GM12891 (cell line): ENCODE measurements at regions not wholly inside any gene's neighbourhood (a gene's known extent, or its start where the extent isn't known, plus 50 kb on each side); places are given as distances from the start of the nearest gene placed in this dataset.

Experiments used
- DNase-seq: peaks from one replicate; pipeline ENCODE4 v3.0.0; 2011; ENCODE audit warnings: low spot score; ENCODE audit not compliant: insufficient read length
- FAIRE-seq: peaks from 2 replicates; lab custom pipeline; 2011; peaks lifted over from hg19 to GRCh38; lab: Jason Lieb, UNC
- PAX5 ChIP-seq: IDR thresholded peaks from 2 replicates; pipeline ENCODE4 v1.6.1; 2011; ENCODE audit warnings: low read length, moderate library complexity, mild to moderate bottlenecking; ENCODE audit not compliant: insufficient read depth, severe bottlenecking
- POLR2A ChIP-seq: IDR thresholded peaks from 2 replicates; pipeline ENCODE4 v1.6.1; 2011; ENCODE audit warnings: low read depth, low read length, control low read depth
- POLR2AphosphoS5 ChIP-seq: IDR thresholded peaks from 2 replicates; pipeline ENCODE4 v1.6.1; 2011; ENCODE audit warnings: low read depth, low read length, control low read depth
- POU2F2 ChIP-seq: IDR thresholded peaks from 2 replicates; pipeline ENCODE4 v1.6.1; 2011; ENCODE audit warnings: low read depth, mild to moderate bottlenecking, control low read depth, low read length, moderate library complexity
- SPI1 ChIP-seq: IDR thresholded peaks from 2 replicates; pipeline ENCODE4 v1.6.1; 2011; ENCODE audit warnings: low read depth, low read length, control low read depth
- TAF1 ChIP-seq: IDR thresholded peaks from 2 replicates; pipeline ENCODE4 v1.6.1; 2011; ENCODE audit warnings: low read depth, low read length, control low read depth

DNA sequence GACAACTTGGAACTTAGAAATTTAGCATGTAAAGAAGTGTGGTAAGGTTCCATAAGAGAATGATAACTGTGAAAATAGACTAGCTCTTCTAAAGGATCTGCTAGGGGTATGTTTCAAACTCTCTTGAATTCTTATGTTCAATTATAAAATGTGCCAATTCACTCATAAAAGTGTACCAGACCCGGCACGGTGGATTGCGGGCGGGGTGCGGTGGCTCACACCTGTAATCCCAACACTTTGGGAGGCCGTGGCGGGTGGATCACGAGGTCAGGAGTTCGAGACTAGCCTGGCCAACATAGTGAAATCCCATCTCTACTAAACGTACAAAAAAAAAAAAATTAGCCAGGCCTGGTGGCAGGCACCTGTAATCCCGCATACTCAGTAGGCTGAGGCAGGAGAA is 105.4 kb upstream of the CAV2 start:
- no peak for TF ChIP-seq TAF1
- no peak for TF ChIP-seq POU2F2
- TF ChIP-seq POLR2AphosphoS5 = no peak
- no peak for TF ChIP-seq SPI1
- TF ChIP-seq POLR2A = no peak
- TF ChIP-seq PAX5 = no peak
- FAIRE-seq = no peak
- no peak for DNase-seq

DNA sequence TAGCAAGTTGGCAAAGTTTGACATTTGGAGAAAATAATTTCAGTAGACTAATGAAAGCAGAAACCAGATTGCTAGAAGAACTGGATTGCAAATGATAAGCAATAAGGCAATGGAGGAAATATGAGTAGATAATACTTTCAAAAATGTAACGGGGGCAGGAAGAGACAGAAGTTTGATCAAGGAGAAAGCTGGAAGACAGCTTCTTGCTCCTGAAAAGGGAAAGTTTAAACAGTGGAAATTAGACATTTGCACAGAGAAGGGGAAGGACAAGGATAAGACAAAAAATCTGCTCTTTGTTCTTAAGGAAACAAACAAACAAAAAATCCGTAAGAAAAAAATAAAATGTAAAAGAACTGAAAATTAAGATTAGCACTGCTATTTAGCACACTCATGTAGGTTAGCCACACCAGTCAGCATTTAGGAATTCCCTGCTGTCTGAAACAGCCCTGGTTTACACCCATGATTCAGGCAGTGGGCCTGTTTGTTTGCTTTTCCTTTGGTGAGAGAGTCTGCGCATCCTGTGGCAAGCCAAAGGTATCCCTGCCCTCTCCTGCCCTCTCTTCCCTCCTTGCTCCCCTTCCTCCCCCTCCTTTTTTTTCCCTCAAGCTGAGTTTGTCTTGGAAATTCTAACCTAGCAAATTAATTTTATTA is 104.3 kb upstream of the CAV2 start:
- FAIRE-seq (no peak), DNase-seq (no peak)
- TF ChIP-seq TAF1 (no peak), SPI1 (no peak), POU2F2 (no peak), POLR2AphosphoS5 (no peak), PAX5 (no peak), POLR2A (no peak)

DNA sequence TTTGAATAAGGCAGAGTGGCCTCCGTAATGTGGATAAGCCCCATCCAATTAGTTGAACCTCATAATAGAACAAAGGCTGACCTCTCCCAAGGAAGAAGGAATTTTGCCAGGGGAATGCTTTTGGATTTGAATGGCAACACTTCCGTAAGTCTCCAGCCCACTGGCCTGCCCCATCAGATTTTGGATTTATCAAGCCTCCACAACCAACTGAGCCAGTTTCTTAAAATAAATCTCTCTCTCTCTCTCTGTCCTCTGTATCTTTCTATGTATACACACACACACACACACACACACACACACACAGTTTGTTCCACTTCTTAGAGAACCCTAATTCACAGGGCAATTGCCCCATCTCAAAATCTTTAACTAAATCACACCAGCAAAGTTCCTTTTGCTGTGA is 100.9 kb upstream of the CAV2 start:
- no peak for FAIRE-seq
- no peak for TF ChIP-seq SPI1
- no peak for TF ChIP-seq TAF1
- no peak for TF ChIP-seq POU2F2
- no peak for TF ChIP-seq PAX5
- TF ChIP-seq POLR2AphosphoS5 = no peak
- no peak for TF ChIP-seq POLR2A
- no peak for DNase-seq

DNA sequence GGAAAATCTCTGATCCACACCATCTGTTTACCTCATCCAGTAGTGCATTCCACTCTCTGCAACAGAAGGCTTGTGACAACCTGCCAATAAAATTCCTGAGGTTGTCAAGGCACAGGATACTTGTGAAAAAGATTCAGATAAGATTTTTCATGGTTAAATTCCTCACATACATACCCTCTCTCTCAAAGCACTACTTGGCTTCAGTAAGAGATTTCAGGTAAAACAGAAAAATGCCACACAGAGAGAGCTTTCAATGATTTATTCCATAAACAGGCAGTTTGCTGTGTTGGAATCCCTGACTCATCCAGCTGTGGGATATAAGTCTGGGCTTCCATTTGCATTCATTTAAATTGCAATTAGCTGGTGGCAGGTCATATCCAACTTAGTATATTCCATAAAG is 99.7 kb upstream of the CAV2 start:
- TF ChIP-seq SPI1 = no peak
- TF ChIP-seq POU2F2 = no peak
- no peak for TF ChIP-seq TAF1
- TF ChIP-seq PAX5 = no peak
- TF ChIP-seq POLR2A = no peak
- no peak for TF ChIP-seq POLR2AphosphoS5
- FAIRE-seq (no peak), DNase-seq (no peak)

DNA sequence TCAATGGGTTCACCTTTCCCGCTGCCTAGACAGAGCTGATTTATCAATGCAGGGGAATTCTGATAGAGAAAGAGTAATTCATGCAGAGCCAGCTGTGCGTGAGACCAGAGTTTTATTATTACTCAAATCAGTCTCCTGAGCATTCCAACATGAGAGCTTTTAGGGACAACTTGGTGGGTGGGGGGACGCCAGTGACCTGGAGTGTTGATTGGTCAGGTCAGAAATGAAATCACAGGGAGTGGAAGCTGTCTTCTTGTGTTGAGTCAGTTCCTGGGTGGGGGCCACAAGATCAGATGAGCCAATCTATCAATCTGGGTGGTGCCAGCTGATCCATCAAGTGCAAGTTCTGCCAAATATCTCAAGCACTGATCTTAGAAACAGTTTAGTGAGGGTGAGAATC is 99.0 kb upstream of the CAV2 start:
- FAIRE-seq (no peak), DNase-seq (no peak)
- TF ChIP-seq SPI1 (no peak), POU2F2 (no peak), POLR2AphosphoS5 (no peak), PAX5 (no peak), TAF1 (no peak), POLR2A (no peak)

DNA sequence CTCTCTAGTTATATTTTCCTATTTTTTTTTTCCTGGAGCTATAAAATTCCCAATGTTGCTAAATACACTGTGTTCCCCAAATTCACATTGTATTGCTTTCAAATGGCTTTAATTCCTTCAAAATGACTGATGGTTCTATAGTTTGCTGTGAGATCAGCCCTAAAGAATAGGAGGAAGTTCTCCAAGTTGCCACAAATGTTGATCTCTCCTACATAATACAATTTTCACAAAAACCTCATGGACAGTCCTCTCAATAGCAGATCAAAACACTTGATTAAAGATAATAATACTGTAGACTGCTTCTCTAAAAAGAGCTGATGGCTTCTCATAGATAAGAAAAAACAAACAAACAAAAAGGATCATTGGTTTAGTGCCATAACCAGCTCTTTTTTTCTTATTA is 97.8 kb upstream of the CAV2 start:
- no peak for DNase-seq
- TF ChIP-seq POLR2AphosphoS5 (no peak), PAX5 (no peak), TAF1 (no peak), POLR2A (no peak), POU2F2 (no peak), SPI1 (no peak)
- FAIRE-seq = no peak

DNA sequence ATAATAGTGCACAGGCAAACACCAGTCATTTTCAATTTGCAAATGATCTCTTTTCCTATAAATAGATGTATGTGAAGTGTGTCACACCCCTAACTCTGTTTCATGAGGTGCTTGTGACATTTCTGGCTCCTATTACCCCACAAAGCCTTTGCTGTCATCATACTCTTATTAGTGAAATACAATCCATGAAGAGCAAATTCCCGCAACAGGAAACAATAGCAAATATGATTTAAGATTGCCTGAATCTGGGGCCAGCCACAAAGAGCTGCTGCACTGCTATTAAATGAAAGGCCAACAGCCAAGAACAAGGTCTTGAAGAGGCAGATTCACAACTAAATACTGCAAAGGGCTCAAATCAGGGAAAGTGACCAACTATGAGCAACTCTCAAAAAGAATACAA is 96.3 kb upstream of the CAV2 start:
- TF ChIP-seq TAF1 = no peak
- no peak for TF ChIP-seq SPI1
- no peak for TF ChIP-seq POLR2AphosphoS5
- TF ChIP-seq PAX5 = no peak
- TF ChIP-seq POU2F2 = no peak
- no peak for TF ChIP-seq POLR2A
- no peak for DNase-seq
- FAIRE-seq = no peak

DNA sequence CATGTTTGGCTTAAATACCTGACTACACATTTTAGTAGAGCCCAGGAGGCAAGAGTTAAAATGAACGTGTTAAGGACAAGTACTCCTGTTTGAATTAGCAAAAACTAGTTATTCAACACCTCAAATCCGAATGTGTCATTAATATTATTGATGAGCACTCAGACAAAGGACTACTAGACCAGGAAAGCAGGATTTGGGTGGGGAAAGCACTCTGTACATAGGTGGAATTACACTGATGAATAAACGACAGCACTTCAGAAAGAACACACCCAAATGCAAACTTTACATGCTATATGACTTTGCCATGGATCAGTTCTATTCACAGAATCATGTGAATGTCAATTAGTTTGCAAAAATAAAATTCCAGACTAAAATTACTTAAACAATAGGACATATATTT is 95.1 kb upstream of the CAV2 start:
- FAIRE-seq (no peak), DNase-seq (no peak)
- no peak for TF ChIP-seq POLR2AphosphoS5
- no peak for TF ChIP-seq POLR2A
- TF ChIP-seq POU2F2 = no peak
- TF ChIP-seq TAF1 = no peak
- no peak for TF ChIP-seq PAX5
- TF ChIP-seq SPI1 = no peak

DNA sequence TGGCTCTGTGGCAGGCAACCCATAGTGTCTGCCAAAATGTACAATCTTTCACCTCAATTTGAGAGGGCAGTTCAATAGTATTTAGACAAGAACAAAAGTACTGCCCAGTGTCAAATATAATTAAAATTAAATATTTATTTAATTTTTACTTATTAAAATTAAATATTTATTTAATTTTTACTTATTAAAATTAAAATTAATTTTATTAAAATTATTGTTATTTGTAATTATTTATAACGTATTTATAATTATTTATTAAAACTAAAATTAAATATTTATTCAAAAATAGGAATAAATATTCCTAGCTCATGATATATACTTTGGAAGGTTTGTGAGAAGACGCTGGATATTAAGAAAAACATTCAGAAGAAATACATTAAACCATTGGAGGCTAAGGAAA is 93.7 kb upstream of the CAV2 start:
- FAIRE-seq (no peak), DNase-seq (no peak)
- no peak for TF ChIP-seq SPI1
- no peak for TF ChIP-seq TAF1
- TF ChIP-seq PAX5 = no peak
- no peak for TF ChIP-seq POU2F2
- no peak for TF ChIP-seq POLR2A
- no peak for TF ChIP-seq POLR2AphosphoS5
